ENCODE measurements at regions not wholly inside any gene's neighbourhood (a gene's known extent, or its start where the extent isn't known, plus 50 kb on each side); places are given as distances from the start of the nearest gene placed in this dataset.
"Not testable (repeated sequence)": the region's sequence is repeated elsewhere in the genome, so short reads cannot be mapped to it uniquely, and the experiment has no call there.

GRCh38 chr13:110819203-110820014 lies 95.5 kb downstream of the ANKRD10 start:
- Mint-ChIP-seq H3K36me3 (no peaks in the 10 kb centered on the region), H3K9me3 (no peaks in the 10 kb centered on the region), H3K27ac (no peak overlapping the region)
- ATAC-seq (peak; percentile 91), DNase-seq (ENCODE audit: low spot score in 2 of 2) (peak; percentile 75 to 86)

GRCh38 chr13:110820322-110820721 lies 94.5 kb downstream of the ANKRD10 start:
- ATAC-seq, result no peak
- Mint-ChIP-seq H3K9me3 (no peaks in the 10 kb centered on the region), H3K36me3 (no peaks in the 10 kb centered on the region), H3K27ac (no peak overlapping the region)
- no peak for DNase-seq (ENCODE audit: low spot score in 2 of 2)

- DNase-seq (ENCODE audit: low spot score in 2 of 2); H3K9me3 Mint-ChIP-seq; H3K36me3 Mint-ChIP-seq; ATAC-seq: not testable (repeated sequence)
- H3K27ac Mint-ChIP-seq, result peak overlapping the region; percentile 36 to 60
Observed at GRCh38 chr13:110821837-110822668, 92.8 kb downstream of the ANKRD10 start.

- H3K36me3 Mint-ChIP-seq, result no peaks in the 10 kb centered on the region
- H3K9me3 Mint-ChIP-seq, result no peaks in the 10 kb centered on the region
- DNase-seq (ENCODE audit: low spot score in 2 of 2) (no peak), ATAC-seq (peak; percentile 31 to 39)
- H3K27ac Mint-ChIP-seq, result peak overlapping the region in 1 of 2 donors; percentile 36
Observed at GRCh38 chr13:110822669-110822945, 92.3 kb downstream of the ANKRD10 start.

GRCh38 chr13:110824702-110825300 lies 90.1 kb downstream of the ANKRD10 start:
- Mint-ChIP-seq H3K36me3 (no peaks in the 10 kb centered on the region), H3K9me3 (no peaks in the 10 kb centered on the region)
- no peak for ATAC-seq

GRCh38 chr13:110825516-110825915 lies 89.4 kb downstream of the ANKRD10 start:
- Mint-ChIP-seq H3K36me3 (no peaks in the 10 kb centered on the region), H3K27ac (no peak overlapping the region), H3K9me3 (no peaks in the 10 kb centered on the region)
- DNase-seq (ENCODE audit: low spot score in 2 of 2), result no peak
- ATAC-seq, result no peak

More at GRCh38 chr13:110824702-110825300, 90.1 kb downstream of the ANKRD10 start:
- H3K27ac Mint-ChIP-seq, result no peak overlapping the region
- no peak for DNase-seq (ENCODE audit: low spot score in 2 of 2)

GRCh38 chr13:110826101-110826500 lies 88.8 kb downstream of the ANKRD10 start:
- H3K27ac Mint-ChIP-seq, result no peak overlapping the region
- no peaks in the 10 kb centered on the region for H3K9me3 Mint-ChIP-seq
- H3K36me3 Mint-ChIP-seq, result no peaks in the 10 kb centered on the region
- no peak for DNase-seq (ENCODE audit: low spot score in 2 of 2)
- no peak for ATAC-seq

- no peak overlapping the region for H3K27ac Mint-ChIP-seq
- no peaks in the 10 kb centered on the region for H3K9me3 Mint-ChIP-seq
- ATAC-seq (no peak), DNase-seq (ENCODE audit: low spot score in 2 of 2) (no peak)
- no peaks in the 10 kb centered on the region for H3K36me3 Mint-ChIP-seq
Observed at GRCh38 chr13:110826861-110827672, 87.8 kb downstream of the ANKRD10 start.
